Astrocyte (in vitro differentiated cells and primary cell): ENCODE measurements at regions not wholly inside any gene's neighbourhood (a gene's known extent, or its start where the extent isn't known, plus 50 kb on each side); places are given as distances from the start of the nearest gene placed in this dataset.

ENCODE experiments used
- DNase-seq: peaks from one replicate; pipeline ENCODE4 v3.0.0-alpha.2; 2010; ENCODE audit warnings: low read depth
- FAIRE-seq: peaks from 2 replicates; lab custom pipeline; 2011; peaks lifted over from hg19 to GRCh38; lab: Jason Lieb, UNC
- H2AFZ ChIP-seq: 2 replicates; pipeline ENCODE4 v1.6.0; 2012; ENCODE audit warnings: low read depth, low read length, inconsistent platforms
- H3K27ac ChIP-seq: 2 replicates; pipeline ENCODE4 v1.5.1; 2011; ENCODE audit warnings: low read depth, low read length, inconsistent platforms
- H3K27me3 ChIP-seq: 2 replicates; pipeline ENCODE4 v1.6.0; 2011; ENCODE audit warnings: low read length, inconsistent platforms; ENCODE audit not compliant: insufficient read depth
- H3K36me3 ChIP-seq: 2 replicates; pipeline ENCODE4 v1.5.1; 2011; ENCODE audit warnings: low read length, inconsistent platforms; ENCODE audit not compliant: insufficient read depth
- H3K4me1 ChIP-seq: 2 replicates; pipeline ENCODE4 v1.5.1; 2011; ENCODE audit warnings: low read length, inconsistent platforms; ENCODE audit not compliant: insufficient read depth
- H3K4me2 ChIP-seq: 2 replicates; pipeline ENCODE4 v1.6.0; 2012; ENCODE audit warnings: low read length, inconsistent platforms
- H3K4me3 ChIP-seq: 2 replicates; pipeline ENCODE4 v1.5.1; 2011; ENCODE audit warnings: low read depth, mild to moderate bottlenecking, low read length, inconsistent platforms; ENCODE audit not compliant: insufficient read depth
- H3K79me2 ChIP-seq: 2 replicates; pipeline ENCODE4 v1.6.0; 2012; ENCODE audit warnings: mild to moderate bottlenecking, low read length, inconsistent platforms; ENCODE audit not compliant: insufficient read depth
- H3K9ac ChIP-seq: 2 replicates; pipeline ENCODE4 v1.6.0; 2012; ENCODE audit warnings: mild to moderate bottlenecking, low read length, inconsistent platforms
- H3K9me3 ChIP-seq: 2 replicates; pipeline ENCODE4 v1.5.1; 2012; ENCODE audit warnings: low read depth, mild to moderate bottlenecking, low read length, inconsistent platforms; ENCODE audit not compliant: insufficient read depth
- H4K20me1 ChIP-seq: 2 replicates; pipeline ENCODE4 v1.6.0; 2012; ENCODE audit warnings: low read length, inconsistent platforms; ENCODE audit not compliant: insufficient read depth
- H3K27ac Mint-ChIP-seq: one replicate; pipeline ENCODE4 v1.8.0; 2021; ENCODE audit warnings: mild to moderate bottlenecking, mixed read lengths; ENCODE audit not compliant: unreplicated experiment
- H3K27me3 Mint-ChIP-seq: one replicate; pipeline ENCODE4 v1.8.0; 2021; ENCODE audit warnings: low read depth, mixed read lengths; ENCODE audit not compliant: unreplicated experiment
- H3K36me3 Mint-ChIP-seq: one replicate; pipeline ENCODE4 v1.8.0; 2021; ENCODE audit warnings: low read depth, mixed read lengths; ENCODE audit not compliant: unreplicated experiment
- H3K4me1 Mint-ChIP-seq: one replicate; pipeline ENCODE4 v1.8.0; 2021; ENCODE audit warnings: low read depth, mixed read lengths; ENCODE audit not compliant: unreplicated experiment
- H3K4me3 Mint-ChIP-seq: one replicate; pipeline ENCODE4 v1.8.0; 2021; ENCODE audit warnings: mild to moderate bottlenecking, moderate library complexity, mixed read lengths; ENCODE audit not compliant: unreplicated experiment
- H3K9me3 Mint-ChIP-seq: one replicate; pipeline ENCODE4 v1.8.0; 2021; ENCODE audit warnings: mild to moderate bottlenecking, mixed read lengths; ENCODE audit not compliant: unreplicated experiment
- EZH2 ChIP-seq: IDR thresholded peaks from 2 replicates; pipeline ENCODE4 v1.6.1; 2012; ENCODE audit warnings: mild to moderate bottlenecking, low read length, inconsistent platforms; ENCODE audit not compliant: insufficient read depth
- TF ChIP-seq, protein P1 (sequence below): IDR thresholded peaks from 2 replicates; pipeline ENCODE4 v1.5.1; 2011; ENCODE audit warnings: low read depth, mild to moderate bottlenecking, inconsistent platforms, low read length, moderate library complexity; ENCODE audit not compliant: insufficient read depth

DNA sequence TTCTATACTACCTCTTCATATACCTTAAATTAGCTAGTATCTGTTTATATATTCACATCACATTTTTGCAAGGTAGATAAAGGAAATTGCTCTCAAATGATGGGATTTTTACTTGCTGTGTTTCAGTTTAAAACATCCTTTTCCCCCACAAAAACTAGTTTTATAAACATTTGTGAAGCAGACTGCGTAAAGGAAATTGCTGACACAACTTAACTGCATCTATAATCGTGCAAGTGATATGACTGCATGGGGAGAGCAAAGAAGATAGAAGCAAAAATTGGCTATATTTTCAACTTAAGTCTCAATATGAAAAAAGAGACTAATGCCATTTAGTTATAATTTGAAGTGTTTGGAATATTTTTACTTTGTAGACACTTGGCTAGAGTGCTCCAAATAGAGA, 385.2 kb downstream of the C4orf33 start:
- Histone ChIP-seq H3K36me3 (no peaks in the 10 kb centered on the region), H2AFZ (no peak overlapping the region), H3K9me3 (no peaks in the 10 kb centered on the region), H3K4me1 (no peaks in the 10 kb centered on the region), H3K4me3 (no peak overlapping the region), H4K20me1 (no peaks in the 10 kb centered on the region), H3K27me3 (no peaks in the 10 kb centered on the region), H3K79me2 (no peaks in the 10 kb centered on the region), H3K4me2 (no peak overlapping the region), H3K9ac (no peak overlapping the region), H3K27ac (no peak overlapping the region)
- Mint-ChIP-seq H3K36me3 (no peaks in the 10 kb centered on the region), H3K9me3 (no peaks in the 10 kb centered on the region), H3K27me3 (no peaks in the 10 kb centered on the region), H3K27ac (no peak overlapping the region), H3K4me3 (no peak overlapping the region), H3K4me1 (no peaks in the 10 kb centered on the region)
- FAIRE-seq (no peak), DNase-seq (no peak)
- TF ChIP-seq, protein P1, sequence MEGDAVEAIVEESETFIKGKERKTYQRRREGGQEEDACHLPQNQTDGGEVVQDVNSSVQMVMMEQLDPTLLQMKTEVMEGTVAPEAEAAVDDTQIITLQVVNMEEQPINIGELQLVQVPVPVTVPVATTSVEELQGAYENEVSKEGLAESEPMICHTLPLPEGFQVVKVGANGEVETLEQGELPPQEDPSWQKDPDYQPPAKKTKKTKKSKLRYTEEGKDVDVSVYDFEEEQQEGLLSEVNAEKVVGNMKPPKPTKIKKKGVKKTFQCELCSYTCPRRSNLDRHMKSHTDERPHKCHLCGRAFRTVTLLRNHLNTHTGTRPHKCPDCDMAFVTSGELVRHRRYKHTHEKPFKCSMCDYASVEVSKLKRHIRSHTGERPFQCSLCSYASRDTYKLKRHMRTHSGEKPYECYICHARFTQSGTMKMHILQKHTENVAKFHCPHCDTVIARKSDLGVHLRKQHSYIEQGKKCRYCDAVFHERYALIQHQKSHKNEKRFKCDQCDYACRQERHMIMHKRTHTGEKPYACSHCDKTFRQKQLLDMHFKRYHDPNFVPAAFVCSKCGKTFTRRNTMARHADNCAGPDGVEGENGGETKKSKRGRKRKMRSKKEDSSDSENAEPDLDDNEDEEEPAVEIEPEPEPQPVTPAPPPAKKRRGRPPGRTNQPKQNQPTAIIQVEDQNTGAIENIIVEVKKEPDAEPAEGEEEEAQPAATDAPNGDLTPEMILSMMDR = no peak
- TF ChIP-seq EZH2 = no peak

DNA sequence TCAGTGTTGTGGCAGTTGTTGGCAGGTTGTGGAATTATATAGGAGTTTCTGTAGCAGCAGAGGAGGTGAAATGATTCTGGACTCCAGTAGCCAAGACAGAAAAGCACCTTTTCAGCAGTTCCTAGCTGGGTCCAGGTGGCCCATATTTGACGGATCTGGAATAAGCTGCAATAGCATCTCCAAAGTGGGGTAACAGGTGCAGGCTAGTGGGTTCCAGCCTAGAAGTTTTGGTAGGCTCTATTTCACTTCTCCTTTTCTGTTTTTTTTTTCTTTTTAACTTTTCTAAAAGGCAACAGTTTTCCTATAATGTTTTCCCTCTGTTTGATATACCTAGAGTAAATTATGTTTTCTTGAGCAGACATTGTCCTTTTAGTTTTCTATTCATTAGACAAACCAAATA, 392.5 kb downstream of the C4orf33 start:
- Histone ChIP-seq H3K36me3 (no peaks in the 10 kb centered on the region), H3K9ac (no peak overlapping the region), H3K4me1 (no peaks in the 10 kb centered on the region), H3K27ac (no peak overlapping the region), H3K9me3 (no peaks in the 10 kb centered on the region), H3K4me2 (no peak overlapping the region), H3K27me3 (no peaks in the 10 kb centered on the region), H3K79me2 (no peaks in the 10 kb centered on the region), H4K20me1 (no peaks in the 10 kb centered on the region), H3K4me3 (no peak overlapping the region), H2AFZ (no peak overlapping the region)
- Mint-ChIP-seq H3K4me1 (no peaks in the 10 kb centered on the region), H3K27me3 (no peaks in the 10 kb centered on the region), H3K9me3 (no peaks in the 10 kb centered on the region), H3K27ac (no peak overlapping the region), H3K36me3 (no peaks in the 10 kb centered on the region), H3K4me3 (no peak overlapping the region)
- FAIRE-seq (no peak), DNase-seq (no peak)
- no peak for TF ChIP-seq EZH2
- TF ChIP-seq, protein P1 = no peak

DNA sequence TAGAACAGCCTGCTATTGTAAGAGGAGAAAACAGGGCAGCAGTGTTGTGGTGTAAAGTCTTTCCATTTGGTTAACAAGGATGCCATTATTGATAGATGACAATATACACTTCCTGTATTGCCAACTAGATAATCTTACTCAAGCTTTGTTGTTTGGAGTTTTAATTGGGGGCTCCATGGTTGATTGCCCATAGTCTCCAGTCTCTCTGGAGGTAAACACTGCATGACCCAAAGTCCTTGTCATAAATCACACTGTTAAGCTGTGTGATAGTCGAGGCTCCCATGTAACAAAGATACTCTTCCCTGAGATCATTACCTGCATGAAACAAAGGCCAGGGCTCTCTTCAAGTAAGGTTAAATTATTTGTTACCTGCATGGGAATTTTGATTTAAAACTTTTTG, 394.6 kb downstream of the C4orf33 start:
- H3K9me3 ChIP-seq = no peaks in the 10 kb centered on the region
- no peak overlapping the region for H3K4me3 Mint-ChIP-seq

More for the DNA sequence above, 394.6 kb downstream of the C4orf33 start:
- no peak for TF ChIP-seq EZH2
- TF ChIP-seq, protein P1 = no peak
- Mint-ChIP-seq H3K27me3 (no peaks in the 10 kb centered on the region), H3K36me3 (no peaks in the 10 kb centered on the region), H3K9me3 (no peaks in the 10 kb centered on the region), H3K4me1 (no peaks in the 10 kb centered on the region), H3K27ac (no peak overlapping the region)
- H3K4me3 ChIP-seq = no peak overlapping the region
- H3K27me3 ChIP-seq = no peaks in the 10 kb centered on the region
- H3K9ac ChIP-seq = no peak overlapping the region
- H4K20me1 ChIP-seq = no peaks in the 10 kb centered on the region
- H3K36me3 ChIP-seq = no peaks in the 10 kb centered on the region
- H2AFZ ChIP-seq = no peak overlapping the region
- H3K4me2 ChIP-seq = no peak overlapping the region
- no peaks in the 10 kb centered on the region for H3K79me2 ChIP-seq
- H3K4me1 ChIP-seq = no peaks in the 10 kb centered on the region
- H3K27ac ChIP-seq = no peak overlapping the region
- FAIRE-seq (no peak), DNase-seq (no peak)
